Activated CD4-positive, alpha-beta T cell treated with anti-CD3 and anti-CD28 coated beads, Interleukin-2, amount 50 U/mL, for 24 hours (primary cell): ENCODE measurements at regions not wholly inside any gene's neighbourhood (a gene's known extent, or its start where the extent isn't known, plus 50 kb on each side); places are given as distances from the start of the nearest gene placed in this dataset.

Experiments
- DNase-seq, 2 donors: peaks; one replicate each; pipeline ENCODE4 v3.0.0-alpha.2; 2020; ENCODE audit warnings: low read depth in 1 of 2, low spot score in 1 of 2

DNA sequence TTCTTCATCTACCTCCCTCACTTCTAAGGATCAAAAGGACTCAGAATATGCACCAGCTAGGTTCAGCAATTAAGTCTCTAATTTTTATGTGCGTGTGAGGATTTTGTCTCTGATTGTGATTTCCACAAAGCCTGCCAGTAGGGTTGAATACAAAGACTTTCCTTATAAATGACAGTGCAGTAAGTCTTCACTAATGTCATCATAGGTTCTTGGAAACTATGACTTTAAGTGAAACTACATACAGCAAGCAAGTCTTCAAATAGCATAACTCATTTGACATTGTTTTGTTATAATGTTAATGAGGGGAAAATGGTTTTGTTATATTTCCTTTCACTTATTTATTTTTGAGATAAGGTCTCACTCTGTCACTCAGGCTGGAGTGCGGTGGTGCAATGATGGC, 526.3 kb upstream of the DCC start:
- no peak for DNase-seq

DNA sequence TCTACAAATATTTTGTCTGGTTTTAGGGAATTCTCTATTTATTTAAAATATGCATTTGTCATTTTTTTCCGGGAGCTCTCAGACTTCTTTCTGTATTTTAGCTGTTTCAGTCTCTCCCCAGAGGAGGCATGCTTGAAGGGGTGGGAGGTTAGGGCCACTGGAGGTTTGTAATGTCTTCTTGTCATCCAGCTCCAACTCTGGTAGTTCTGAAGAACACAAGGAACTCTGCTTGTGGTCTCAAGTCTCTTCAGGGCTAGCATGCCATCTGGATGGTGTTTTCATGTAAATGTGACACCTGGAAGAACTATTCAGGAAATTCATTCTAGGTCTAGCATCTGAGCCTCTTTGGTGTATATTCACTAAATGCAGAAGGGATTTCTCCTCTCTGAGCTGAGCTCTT, 518.4 kb upstream of the DCC start:
- no peak for DNase-seq

DNA sequence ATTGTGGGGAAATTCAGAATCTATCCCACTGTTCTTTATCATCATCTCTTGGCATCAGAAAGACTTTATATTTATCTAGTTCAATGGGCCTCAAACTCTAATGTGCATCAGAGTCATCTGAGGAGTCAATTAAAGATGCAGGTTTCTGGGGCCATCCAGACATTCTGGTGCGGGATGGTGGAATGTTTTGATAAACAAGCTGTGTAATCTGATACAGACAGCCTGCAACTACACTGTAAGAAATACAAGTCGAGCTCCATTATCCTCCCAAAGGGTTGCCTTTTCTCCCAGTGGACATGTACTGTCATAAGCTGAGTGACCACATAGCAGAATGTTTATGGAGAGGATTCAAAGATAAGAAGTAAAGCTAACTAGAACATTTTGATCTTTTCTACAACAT, 515.3 kb upstream of the DCC start:
- no peak for DNase-seq

DNA sequence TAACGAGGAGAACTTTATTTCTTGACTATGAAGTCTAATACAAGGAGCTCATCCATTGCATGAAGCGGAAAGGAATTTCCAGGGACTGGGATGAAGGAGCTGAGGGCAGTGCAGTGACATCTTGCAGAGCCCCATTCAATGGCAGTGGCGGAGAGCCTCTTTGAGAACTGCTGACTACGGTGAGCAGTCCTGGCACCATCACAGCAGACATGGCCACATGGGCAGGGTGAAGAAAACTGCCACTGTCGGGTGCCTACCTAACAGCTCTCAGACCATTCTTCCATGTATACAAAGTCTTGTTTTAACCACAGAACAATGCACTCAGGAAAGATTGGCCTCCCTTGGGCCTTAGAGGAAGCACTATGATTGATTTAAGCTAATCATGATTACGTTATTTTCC, 506.1 kb upstream of the DCC start:
- no peak for DNase-seq

DNA sequence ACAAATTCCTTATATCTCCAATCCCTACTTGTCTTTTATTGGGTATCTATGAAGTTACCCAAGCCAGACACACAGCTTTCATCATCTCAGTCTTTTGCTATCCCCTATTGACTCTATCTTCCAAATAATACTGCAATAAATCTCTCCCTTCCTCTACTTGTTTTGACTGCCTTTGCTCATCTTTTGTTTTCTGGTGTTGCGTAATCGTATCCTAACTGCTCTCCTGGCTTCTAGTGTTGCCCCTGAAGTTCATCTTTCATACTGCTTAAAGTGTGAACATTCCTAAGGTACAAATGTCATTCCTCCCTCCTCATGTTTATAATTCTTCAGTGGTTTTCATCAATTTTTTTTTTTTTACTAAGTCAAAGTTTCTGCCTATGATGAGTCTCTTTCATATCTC, 491.3 kb upstream of the DCC start:
- no peak for DNase-seq

DNA sequence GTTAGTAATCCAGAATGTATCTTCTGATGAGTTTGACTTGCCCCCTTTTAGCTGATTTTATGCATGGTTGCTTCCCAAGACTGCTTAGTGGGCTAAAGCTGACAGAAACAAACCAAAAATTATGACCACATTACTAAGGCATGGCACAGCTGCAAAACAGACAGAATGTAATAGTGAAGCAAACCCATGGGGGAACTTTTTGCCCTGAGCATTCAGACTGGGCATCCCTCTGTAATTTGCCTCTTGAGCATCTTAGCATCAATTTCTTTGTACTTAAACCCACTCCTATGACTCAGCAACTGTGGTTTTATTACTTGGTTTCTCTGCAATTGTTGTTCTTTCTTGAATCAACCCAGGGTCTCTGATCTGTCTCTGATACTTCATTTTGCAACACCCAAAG, 487.3 kb upstream of the DCC start:
- no peak for DNase-seq

DNA sequence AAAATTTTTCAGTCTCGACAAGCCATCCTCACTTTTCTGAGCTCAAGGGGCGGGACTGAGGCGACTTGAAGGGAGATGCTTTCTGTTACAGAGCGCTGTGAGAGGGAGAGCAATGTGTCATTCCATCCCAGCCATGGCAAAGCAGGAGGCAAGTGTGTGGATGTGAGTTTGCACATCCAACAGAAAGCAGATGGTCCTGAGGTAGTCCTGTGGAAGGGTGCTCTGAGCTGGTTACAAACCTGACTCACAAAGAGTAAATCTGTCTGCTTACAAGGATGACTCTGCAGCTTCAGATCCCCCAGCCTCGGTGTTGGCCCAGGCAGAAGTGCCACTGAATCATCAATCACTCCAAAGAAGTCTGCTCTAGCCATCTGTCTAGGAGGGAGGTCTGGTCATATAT, 482.0 kb upstream of the DCC start:
- DNase-seq: no peak

DNA sequence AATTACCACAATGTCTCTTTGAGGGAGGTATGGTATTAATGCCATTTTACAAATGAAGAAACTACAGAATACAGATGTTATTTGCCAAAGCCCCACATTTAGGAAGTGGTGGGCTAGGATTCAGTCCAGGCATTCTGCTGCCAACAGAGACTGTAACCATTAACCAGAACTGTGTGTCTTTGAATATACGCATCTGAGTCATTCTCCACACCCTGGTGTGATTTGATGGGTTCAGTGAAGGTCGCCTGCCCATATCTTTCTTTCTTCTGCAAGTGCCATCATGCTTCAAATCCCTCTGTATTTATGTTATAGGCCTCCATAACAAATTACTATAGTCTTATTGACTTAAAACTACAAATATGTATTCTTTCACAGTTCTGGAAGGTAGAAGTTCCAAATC, 479.0 kb upstream of the DCC start:
- no peak for DNase-seq

DNA sequence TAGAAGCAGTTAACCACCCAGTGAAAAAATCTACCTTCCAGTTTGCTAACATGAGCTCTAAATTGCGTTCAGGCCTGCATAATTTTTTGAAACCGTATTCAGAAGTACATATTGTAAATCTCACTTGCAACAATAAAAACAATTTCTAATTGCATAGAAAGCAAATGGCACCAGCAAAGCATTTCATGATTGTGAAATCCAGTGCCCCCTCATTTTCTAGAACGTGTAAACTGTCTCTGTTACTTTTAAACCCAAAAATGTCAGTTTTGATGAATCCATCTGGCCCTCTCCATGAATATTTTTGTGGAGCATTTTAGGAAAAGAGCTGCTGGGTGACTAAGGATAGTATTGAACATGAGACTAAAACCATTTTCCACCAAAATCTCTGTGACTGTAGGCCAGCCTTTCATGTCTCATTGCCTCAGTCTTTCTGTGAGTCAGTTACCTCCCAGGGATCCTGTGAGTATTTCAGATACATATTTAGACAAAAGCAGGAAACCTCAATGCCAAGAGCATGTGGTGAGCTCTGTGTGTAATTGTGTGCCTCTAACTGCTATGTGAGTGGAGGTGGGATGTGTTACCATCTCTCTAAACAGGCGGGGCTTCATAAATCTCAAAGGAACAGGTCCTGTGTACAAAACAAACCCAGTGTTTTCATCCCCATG, 477.8 kb upstream of the DCC start:
- no peak for DNase-seq

DNA sequence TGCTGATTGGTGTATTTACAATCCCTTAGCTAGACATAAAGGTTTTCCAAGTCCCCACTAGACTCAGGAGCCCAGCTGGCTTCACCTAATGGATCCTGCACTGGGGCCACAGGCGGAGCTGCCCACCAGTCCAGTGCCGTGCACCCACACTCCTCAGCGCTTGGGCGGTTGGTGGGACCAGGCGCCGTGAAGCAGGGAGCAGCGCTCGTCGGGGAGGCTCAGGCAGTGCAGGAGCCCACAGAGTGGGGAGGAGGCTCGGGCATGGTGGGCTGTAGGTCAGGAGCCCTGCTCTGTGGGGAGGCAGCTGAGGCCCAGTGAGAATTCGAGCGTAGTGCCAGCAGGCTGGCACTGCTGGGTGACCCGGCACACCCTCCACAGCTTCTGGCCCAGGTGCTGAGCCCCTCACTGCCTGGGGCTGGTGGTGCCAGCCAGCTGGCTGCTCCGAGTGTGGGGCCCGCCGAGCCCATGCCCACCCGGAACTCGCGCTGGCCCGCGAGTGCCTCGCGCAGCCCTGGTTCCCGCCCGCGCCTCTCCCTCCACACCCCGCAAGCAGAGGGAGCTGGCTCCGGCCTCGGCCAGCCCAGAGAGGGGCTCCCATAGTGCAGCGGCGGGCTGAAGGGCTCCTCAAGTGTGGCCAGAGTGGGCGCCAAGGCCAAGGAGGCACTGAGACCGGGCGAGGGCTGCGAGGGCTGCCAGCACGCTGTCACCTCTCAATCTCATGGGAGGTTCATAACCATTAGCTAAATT, 475.6 kb upstream of the DCC start:
- DNase-seq: no peak

DNA sequence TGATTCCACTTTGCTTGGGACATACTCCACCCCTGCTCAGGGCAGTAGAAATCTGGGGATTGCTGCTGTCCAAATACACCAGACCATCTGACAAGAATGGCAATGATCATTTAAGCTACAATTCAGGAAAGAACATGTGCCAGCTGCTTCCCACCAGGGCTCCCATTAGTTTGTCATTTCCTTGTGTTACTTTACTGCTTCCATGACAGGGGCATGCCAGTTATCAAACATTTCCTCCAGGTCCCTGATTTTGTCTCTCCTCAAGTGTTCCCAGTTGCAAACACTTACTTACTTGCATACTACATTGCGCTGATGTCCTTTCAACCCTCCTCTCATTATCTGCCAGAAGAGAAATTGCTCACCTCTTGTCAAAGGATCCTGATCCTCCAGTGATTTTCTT, 474.5 kb upstream of the DCC start:
- DNase-seq: no peak

DNA sequence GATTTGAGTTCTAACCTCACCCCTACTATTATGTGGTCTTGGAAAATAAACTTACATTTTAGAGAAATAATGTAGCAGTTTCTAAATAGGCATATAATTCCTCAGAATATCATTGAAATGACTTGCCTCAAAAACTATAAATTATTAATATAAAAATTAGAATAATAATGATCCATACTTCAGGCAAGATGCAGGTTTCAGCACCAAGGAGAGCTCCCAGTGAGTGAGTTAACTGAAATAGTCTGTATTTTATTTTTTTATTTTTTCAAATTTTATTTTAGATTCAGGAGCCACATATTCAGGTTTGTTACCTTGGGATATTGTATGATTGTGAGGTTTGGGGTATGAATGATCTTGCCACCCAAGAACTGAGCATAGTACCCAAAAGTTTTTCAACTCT, 472.2 kb upstream of the DCC start:
- no peak for DNase-seq

DNA sequence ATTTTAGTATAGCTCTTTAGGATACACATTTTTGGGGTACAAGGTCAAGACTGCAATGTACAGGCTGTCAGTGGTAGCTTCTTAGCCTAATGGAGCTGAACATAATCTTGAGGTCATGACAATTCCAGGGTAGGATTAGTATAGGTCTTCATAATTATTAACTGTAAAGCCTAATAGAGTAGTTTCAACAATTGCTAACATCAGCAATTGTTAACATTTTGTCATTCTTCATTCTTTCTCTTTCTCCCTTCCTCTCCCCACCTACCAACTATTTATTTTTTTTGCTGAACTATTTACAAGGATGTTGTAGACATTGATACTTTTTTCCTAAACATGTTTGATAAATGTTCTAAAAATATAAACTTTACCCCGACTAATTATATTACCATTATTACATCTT, 461.3 kb upstream of the DCC start:
- DNase-seq: no peak

DNA sequence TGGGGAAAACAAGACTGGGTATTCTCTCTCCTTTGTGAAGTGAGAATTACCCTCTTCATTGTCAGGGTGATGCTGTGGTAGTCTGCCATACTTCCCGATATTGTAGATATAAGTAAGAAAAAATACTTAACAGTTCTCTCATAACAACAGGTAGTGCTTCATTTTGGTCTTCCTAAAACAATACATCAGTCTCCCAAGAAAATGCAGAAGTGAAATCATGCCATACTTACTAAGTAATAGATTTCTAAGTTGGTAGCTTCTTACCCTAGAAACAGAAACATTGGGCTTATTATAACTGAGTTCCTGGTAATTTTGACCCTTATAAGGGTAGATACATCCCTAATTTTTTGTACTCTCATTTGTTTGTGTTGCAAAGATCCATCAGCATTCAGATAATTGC, 460.7 kb upstream of the DCC start:
- no peak for DNase-seq

DNA sequence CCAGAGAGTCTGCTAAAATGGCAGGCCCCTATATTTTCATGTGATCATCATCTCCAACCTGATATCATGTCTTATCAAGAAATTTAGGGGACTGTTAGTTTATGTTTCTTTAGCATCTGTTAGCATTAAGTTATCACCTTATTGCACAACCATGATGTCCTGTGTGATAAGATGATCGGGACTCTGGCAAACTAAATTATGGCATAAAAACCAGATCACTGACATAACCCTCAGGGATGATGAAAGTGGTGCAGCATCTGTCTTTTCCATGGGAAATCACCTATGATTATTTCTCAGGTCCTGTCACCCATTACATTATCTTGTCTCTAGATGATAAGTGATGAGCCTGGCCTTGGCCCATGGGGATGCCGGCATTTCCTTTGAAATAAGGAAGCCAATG, 458.6 kb upstream of the DCC start:
- DNase-seq: no peak

DNA sequence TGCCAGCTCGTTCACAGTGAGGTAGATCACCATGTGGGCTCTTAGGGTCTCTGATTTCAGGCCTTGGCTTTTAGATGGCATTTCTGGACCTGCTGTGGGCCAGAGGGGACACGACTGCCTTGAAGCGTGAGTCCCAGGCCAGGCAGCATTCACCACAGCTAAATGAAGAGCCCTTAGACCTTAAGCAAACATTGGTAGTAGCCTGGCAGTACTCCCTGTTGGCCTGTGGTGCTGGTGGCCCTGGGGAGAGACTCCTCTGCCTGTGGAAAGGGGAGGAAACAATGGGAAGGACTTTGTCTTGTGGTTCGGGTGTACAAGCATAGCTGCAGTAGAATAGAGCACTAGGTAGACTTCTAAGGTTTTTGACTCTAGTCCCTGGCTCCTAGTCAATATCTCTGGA, 456.0 kb upstream of the DCC start:
- no peak for DNase-seq

DNA sequence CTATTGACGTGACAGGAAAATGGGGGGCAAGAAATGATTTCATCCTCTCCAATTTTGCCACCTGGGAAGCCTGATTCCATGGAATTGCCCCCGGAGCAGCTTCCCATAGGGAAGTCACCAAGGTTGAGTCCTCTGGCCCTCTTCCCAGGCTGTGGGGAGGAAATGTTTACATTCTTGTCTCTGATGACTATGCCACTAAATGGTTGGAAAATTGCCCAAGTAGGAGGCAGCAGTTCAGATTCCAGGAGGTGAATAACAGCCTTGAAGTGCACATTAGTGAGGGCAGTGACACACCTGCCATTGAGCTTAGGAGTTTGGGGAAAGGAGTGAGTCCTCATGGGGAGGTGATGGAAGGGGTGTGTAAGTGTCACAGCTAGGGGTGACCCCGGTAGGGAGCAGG, 449.2 kb upstream of the DCC start:
- DNase-seq: no peak

DNA sequence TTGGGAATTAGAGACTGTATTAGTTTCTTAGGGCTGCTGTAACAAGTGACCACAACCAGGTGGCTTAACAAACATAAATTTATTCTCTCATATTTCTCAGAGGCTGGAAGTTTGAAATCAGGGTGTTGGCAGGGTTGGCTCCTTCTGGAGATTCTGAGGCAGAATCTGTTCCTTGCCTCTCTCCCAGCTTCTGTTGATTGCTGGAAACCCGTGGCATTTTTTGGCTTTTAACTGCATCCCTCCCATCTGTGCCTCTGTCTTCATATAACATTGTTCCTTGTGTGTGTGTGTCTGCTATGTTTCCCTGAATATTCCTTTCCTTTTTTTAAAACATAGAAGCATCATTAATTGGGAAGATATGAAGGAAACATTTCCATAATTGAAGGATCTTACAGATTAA, 448.1 kb upstream of the DCC start:
- no peak for DNase-seq

DNA sequence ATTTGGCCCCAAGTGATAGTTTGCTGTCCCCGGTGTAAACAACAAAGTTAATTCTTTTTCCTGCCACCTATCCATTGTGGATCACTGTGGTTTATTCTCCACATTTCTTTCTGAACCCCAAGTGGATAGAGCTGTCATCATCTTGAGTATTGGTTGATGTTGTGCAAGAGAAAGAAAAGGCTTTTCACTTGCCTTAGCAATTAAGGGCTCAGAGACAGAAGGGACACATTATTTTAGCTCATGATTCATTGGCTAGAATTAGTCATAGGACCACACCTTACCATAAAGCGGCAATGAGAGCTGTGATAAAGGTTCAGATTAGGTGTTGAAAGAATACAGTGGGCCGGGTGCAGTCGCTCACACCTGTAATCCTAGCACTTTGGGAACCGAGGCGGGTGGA, 442.1 kb upstream of the DCC start:
- DNase-seq: no peak

DNA sequence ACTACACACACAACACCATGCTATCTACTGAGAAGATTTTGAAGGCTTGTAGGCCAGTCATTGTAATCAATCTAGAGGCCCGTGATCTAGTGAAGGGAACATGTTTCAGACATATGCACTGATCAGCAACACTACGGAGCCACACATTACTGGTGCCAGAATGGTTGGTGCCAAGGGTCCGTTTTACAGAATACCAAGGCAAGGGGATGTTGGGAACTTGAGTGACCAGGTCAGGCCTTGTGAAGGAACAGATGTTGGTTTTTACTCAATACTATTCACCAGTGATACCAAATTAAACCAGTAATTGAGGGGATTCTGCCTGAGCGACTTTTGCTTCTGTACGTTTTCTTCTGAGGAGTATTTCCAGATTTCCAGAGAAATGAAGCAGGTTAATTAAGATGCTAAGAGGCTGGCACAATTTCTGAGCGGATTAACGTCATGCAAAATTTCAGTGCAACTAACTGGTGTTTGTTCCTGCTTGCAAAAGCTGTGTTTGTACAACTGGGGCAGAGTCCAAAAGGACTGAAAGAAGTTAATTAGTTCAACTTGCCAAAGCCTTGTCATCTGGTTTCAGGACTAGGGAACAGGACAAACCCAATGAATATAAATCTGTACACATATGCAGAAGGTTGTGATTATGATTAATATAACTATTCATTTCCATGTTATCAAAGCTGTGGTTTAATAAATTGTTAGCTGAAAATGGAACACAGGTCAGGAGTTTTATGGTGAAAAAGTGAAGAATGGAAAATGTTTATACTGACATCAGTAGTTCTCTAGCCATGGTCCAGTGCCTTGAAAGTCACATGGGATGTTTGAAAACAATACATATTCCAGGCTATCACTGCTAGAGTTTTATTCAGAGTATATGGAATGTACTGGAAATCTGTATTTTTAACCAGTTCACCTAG, 432.1 kb upstream of the DCC start:
- no peak for DNase-seq

DNA sequence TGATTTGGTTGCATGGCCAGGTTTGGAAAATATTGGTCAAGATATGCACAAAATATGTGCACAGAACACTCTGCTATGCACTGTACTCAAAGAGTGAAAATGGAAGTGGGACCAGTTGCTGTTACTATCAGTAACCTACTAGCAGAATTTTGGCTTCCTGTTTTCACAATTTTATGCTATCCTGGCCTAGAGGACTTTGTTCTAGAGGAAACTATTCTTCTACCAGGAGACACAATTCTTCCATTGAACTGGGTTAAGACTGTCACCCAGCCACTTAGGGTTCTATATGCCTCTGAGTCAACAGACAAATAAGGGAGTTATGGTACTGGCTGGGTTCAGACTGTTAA, 431.4 kb upstream of the DCC start:
- DNase-seq: no peak

DNA sequence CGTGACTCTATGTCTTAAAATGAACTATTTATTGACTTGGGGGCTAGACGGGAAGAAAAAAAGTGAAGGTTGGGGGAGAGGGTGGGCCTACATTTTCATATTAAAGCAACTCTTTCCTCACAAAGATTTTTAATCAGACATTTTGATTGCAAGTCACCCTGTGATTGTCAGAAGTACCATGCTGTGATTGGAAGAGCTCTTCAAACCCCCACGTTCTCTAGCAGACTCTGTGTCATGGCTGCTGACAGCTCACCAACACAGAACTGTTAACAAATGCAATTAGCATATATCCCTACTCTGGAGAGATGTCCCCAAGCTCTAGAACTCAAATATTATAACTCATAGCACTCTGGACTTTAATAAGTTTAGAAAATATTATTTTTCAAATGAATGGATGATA, 428.4 kb upstream of the DCC start:
- DNase-seq: no peak
